ENCODE measurements at regions not wholly inside any gene's neighbourhood (a gene's known extent, or its start where the extent isn't known, plus 50 kb on each side); places are given as distances from the start of the nearest gene placed in this dataset.

- TF ChIP-seq CTCF (IDR thresholded peaks at IDR 0.05), result no peak
- no peak for TF ChIP-seq POLR2A (IDR thresholded peaks at IDR 0.05)
These were observed 562.7 kb downstream of the PPARGC1A start for GRCh38 chr4:23327120-23327519.
